ENCODE measurements at regions not wholly inside any gene's neighbourhood (a gene's known extent, or its start where the extent isn't known, plus 50 kb on each side); places are given as distances from the start of the nearest gene placed in this dataset.

DNA sequence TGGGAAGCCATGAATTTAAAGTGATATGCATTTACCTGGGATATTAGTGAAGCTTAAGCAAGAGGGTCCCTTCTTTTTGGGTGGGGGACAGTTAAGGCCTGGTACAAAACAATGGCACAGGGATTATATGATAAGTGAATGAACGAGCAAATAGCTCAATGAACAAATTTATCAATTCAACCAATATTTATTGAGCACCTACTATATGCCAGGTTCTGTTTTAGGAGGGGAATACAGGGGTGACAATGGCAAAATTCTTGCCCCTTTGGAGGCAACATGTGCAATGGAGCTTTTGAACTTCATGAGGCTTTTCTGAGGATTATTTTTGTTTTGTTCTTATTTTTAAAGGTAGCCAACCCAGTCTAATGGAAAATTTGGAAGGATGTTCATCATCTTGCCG lies 68.2 kb downstream of the FOXD2 start:
- Histone ChIP-seq H3K9ac (ENCODE audit: low read length) (no peak overlapping the region), H4K20me1 (ENCODE audit: insufficient read depth, low read length) (no peaks in the 10 kb centered on the region), H3K27ac (ENCODE audit: low read depth, low read length, poor library complexity, severe bottlenecking) (no peak overlapping the region), H3K36me3 (ENCODE audit: insufficient read depth, low read length) (no peaks in the 10 kb centered on the region), H3K9me2 (ENCODE audit: low read depth, low read length) (no peaks in the 10 kb centered on the region), H3K9me3 (ENCODE audit: low read length) (no peaks in the 10 kb centered on the region), H3F3A (ENCODE audit: insufficient read depth, low read length) (no peaks in the 10 kb centered on the region), H2AFZ (ENCODE audit: low read length) (no peak overlapping the region), H3K27me3 (ENCODE audit: insufficient read depth, low read length) (0 out of 2 replicates have a peak, but pooled peaks cover 6% of the 10 kb centered on the region), H3K4me2 (ENCODE audit: low read length) (no peak overlapping the region), H3K4me1 (ENCODE audit: insufficient read depth, low read length, severe bottlenecking) (no peaks in the 10 kb centered on the region), H3K79me2 (ENCODE audit: insufficient read depth, low read length) (no peaks in the 10 kb centered on the region), H3K4me3 (ENCODE audit: low read depth, low read length, poor library complexity, severe bottlenecking) (no peak overlapping the region)
- no peak for TF ChIP-seq EZH2 (IDR thresholded peaks at IDR 0.05; ENCODE audit: borderline replicate concordance, low read length)
- TF ChIP-seq, protein P1, sequence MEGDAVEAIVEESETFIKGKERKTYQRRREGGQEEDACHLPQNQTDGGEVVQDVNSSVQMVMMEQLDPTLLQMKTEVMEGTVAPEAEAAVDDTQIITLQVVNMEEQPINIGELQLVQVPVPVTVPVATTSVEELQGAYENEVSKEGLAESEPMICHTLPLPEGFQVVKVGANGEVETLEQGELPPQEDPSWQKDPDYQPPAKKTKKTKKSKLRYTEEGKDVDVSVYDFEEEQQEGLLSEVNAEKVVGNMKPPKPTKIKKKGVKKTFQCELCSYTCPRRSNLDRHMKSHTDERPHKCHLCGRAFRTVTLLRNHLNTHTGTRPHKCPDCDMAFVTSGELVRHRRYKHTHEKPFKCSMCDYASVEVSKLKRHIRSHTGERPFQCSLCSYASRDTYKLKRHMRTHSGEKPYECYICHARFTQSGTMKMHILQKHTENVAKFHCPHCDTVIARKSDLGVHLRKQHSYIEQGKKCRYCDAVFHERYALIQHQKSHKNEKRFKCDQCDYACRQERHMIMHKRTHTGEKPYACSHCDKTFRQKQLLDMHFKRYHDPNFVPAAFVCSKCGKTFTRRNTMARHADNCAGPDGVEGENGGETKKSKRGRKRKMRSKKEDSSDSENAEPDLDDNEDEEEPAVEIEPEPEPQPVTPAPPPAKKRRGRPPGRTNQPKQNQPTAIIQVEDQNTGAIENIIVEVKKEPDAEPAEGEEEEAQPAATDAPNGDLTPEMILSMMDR (IDR thresholded peaks at IDR 0.05; ENCODE audit: low read length) = no peak

DNA sequence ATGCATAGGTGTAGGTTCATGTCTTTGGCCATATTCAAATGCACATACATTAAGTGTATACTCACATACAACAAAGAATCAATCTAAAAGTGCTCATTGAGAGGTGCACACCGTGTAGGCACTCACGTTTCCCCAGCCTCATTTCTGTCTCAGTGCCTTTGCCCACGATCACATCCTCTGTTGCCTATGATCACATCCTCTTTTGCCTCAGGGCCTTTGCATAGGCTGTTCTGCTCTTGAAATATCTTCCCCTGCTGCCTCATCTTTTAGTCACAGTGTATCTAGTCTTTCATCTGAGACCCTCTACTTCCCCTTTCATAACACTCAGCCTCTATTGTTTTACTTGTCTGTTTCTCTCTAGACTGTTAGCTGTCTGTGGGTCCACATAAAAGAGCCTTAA lies 69.3 kb downstream of the FOXD2 start:
- Histone ChIP-seq H2AFZ (ENCODE audit: low read length) (no peak overlapping the region), H3K4me2 (ENCODE audit: low read length) (no peak overlapping the region), H3K9me2 (ENCODE audit: low read depth, low read length) (no peaks in the 10 kb centered on the region), H3F3A (ENCODE audit: insufficient read depth, low read length) (no peaks in the 10 kb centered on the region), H3K79me2 (ENCODE audit: insufficient read depth, low read length) (no peaks in the 10 kb centered on the region), H3K27ac (ENCODE audit: low read depth, low read length, poor library complexity, severe bottlenecking) (no peak overlapping the region), H3K4me1 (ENCODE audit: insufficient read depth, low read length, severe bottlenecking) (no peaks in the 10 kb centered on the region), H3K27me3 (ENCODE audit: insufficient read depth, low read length) (0 out of 2 replicates have a peak, but pooled peaks cover 6% of the 10 kb centered on the region), H3K36me3 (ENCODE audit: insufficient read depth, low read length) (no peaks in the 10 kb centered on the region), H4K20me1 (ENCODE audit: insufficient read depth, low read length) (no peaks in the 10 kb centered on the region), H3K9ac (ENCODE audit: low read length) (no peak overlapping the region), H3K9me3 (ENCODE audit: low read length) (no peaks in the 10 kb centered on the region), H3K4me3 (ENCODE audit: low read depth, low read length, poor library complexity, severe bottlenecking) (no peak overlapping the region)
- no peak for TF ChIP-seq EZH2 (IDR thresholded peaks at IDR 0.05; ENCODE audit: borderline replicate concordance, low read length)

GRCh38 chr1:47507881-47508701 lies 70.2 kb downstream of the FOXD2 start:
- no peaks in the 10 kb centered on the region for H3K9me2 ChIP-seq (ENCODE audit: low read depth, low read length)
- no peaks in the 10 kb centered on the region for H3K79me2 ChIP-seq (ENCODE audit: insufficient read depth, low read length)
- no peak overlapping the region for H3K4me3 ChIP-seq (ENCODE audit: low read depth, low read length, poor library complexity, severe bottlenecking)
- no peak overlapping the region for H3K4me2 ChIP-seq (ENCODE audit: low read length)
- no peaks in the 10 kb centered on the region for H3F3A ChIP-seq (ENCODE audit: insufficient read depth, low read length)
- no peak overlapping the region for H3K9ac ChIP-seq (ENCODE audit: low read length)
- 0 out of 2 replicates have a peak, but pooled peaks cover 6% of the 10 kb centered on the region for H3K27me3 ChIP-seq (ENCODE audit: insufficient read depth, low read length)
- no peaks in the 10 kb centered on the region for H3K4me1 ChIP-seq (ENCODE audit: insufficient read depth, low read length, severe bottlenecking)
- TF ChIP-seq, protein P1 (IDR thresholded peaks at IDR 0.05; ENCODE audit: low read length) = no peak
- no peak for TF ChIP-seq EZH2 (IDR thresholded peaks at IDR 0.05; ENCODE audit: borderline replicate concordance, low read length)
- no peaks in the 10 kb centered on the region for H3K9me3 ChIP-seq (ENCODE audit: low read length)
- no peak overlapping the region for H2AFZ ChIP-seq (ENCODE audit: low read length)
- no peak overlapping the region for H3K27ac ChIP-seq (ENCODE audit: low read depth, low read length, poor library complexity, severe bottlenecking)
- no peaks in the 10 kb centered on the region for H4K20me1 ChIP-seq (ENCODE audit: insufficient read depth, low read length)
- H3K36me3 ChIP-seq (ENCODE audit: insufficient read depth, low read length) = no peaks in the 10 kb centered on the region

Data from OCI-LY1 (cell line).